ENCODE measurements at regions not wholly inside any gene's neighbourhood (a gene's known extent, or its start where the extent isn't known, plus 50 kb on each side); places are given as distances from the start of the nearest gene placed in this dataset.

DNA sequence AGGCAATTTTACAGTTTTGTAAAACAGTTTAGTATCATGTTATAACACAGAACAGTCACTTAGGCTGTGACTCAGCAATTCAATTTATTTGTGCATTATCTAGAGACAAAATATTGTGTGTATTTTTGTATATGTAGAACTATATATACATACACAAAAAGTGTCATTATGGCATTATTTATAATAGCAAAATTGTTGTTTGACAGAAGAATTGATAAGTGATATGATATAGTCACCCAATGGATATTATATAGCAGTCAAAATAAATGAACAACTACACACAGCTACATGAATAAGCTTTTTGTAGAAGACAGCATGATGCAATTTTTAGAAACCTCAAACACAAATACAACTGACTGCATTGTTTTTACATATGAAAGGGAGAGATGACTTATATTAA lies 334.0 kb downstream of the TRIB2 start:
- FAIRE-seq = no peak
- DNase-seq (ENCODE audit: extremely low spot score, insufficient read length, low read depth) = no peak

- no peak for FAIRE-seq
- no peak for DNase-seq (ENCODE audit: extremely low spot score, insufficient read length, low read depth)
Measured at GRCh38 chr2:13052547-13052946, 335.8 kb downstream of the TRIB2 start.

DNA sequence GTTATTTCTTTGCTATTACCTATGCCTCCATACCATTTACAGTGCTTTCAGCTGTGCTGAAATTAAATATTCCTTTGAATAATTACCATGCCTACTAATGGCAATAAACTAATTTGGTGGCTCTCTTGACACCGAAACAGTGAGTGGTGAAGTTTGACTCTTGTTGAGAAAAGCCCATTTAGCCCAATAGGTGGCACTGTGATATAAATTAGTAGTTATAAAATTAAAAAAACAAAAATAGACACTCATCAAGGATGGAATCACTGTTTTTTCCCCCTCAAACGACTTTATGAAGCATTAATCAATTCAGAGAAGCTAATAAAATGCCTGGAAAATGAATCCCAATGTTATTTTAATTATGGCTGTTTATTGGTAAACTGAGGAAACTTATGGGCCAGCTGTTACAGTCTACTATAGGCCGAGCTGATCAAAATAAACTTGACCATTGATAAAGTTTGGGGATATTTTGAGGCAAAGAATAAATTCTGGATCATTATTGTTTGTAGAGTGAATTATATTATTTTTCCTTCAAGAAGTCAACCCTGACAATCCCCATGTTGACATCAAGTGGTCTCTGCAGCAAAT lies 339.6 kb downstream of the TRIB2 start:
- DNase-seq (ENCODE audit: extremely low spot score, insufficient read length, low read depth) (no peak), FAIRE-seq (no peak)

- no peak for FAIRE-seq
Measured at GRCh38 chr2:13057671-13058070, 340.9 kb downstream of the TRIB2 start.

GRCh38 chr2:13066676-13067075 lies 349.9 kb downstream of the TRIB2 start:
- FAIRE-seq = no peak
- no peak for DNase-seq (ENCODE audit: extremely low spot score, insufficient read length, low read depth)

More at GRCh38 chr2:13057671-13058070, 340.9 kb downstream of the TRIB2 start:
- DNase-seq (ENCODE audit: extremely low spot score, insufficient read length, low read depth) = no peak

DNA sequence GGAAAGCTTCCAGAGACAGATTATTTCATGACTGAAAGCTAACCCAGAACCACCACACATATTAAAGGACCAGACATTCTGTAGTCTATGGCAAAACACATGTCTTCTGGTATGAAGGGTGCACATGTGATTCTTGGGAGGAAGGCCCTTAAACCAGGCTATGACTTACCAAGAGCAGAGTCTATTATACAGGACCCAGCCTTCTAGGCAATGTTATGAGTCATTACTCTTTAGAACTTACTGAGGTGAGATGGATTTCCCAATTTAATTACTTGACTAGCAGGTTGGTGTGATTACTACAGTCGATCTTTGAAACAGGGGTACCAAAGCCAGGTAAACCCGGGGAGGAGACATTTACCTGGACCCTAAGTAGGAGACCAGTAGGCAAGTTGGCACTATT lies 350.8 kb downstream of the TRIB2 start:
- FAIRE-seq (no peak), DNase-seq (ENCODE audit: extremely low spot score, insufficient read length, low read depth) (no peak)

GRCh38 chr2:13089971-13090370 lies 373.2 kb downstream of the TRIB2 start:
- DNase-seq (ENCODE audit: extremely low spot score, insufficient read length, low read depth) = no peak
- FAIRE-seq = no peak

GRCh38 chr2:13091455-13091854 lies 374.7 kb downstream of the TRIB2 start:
- no peak for DNase-seq (ENCODE audit: extremely low spot score, insufficient read length, low read depth)

DNA sequence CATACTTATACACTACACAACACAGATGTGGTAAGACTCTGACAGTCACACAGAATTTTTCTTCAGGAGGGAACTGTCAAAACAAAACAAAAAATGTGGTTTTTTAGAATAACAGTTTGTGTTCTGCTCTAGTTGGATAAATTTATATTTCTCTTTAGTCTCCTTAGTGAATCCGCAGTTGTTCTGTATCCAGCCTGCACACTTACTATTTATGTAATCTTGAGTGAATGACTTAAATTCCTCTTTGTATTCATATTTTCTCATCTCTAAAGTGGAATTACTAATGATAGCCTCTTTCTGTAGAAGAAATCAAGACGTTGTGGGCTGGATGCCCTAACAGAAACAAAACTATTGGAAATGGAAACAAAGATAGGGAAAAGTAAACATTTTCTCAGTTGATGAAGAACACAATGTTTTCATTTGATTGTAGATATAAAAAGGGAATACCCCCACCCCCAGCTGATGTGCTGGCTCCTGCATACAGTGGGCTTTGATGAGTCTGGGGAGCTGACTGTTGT lies 375.2 kb downstream of the TRIB2 start:
- FAIRE-seq = no peak
- no peak for DNase-seq (ENCODE audit: extremely low spot score, insufficient read length, low read depth)

More at GRCh38 chr2:13091455-13091854, 374.7 kb downstream of the TRIB2 start:
- FAIRE-seq = no peak

GRCh38 chr2:13093416-13093991 lies 376.8 kb downstream of the TRIB2 start:
- FAIRE-seq = no peak

DNA sequence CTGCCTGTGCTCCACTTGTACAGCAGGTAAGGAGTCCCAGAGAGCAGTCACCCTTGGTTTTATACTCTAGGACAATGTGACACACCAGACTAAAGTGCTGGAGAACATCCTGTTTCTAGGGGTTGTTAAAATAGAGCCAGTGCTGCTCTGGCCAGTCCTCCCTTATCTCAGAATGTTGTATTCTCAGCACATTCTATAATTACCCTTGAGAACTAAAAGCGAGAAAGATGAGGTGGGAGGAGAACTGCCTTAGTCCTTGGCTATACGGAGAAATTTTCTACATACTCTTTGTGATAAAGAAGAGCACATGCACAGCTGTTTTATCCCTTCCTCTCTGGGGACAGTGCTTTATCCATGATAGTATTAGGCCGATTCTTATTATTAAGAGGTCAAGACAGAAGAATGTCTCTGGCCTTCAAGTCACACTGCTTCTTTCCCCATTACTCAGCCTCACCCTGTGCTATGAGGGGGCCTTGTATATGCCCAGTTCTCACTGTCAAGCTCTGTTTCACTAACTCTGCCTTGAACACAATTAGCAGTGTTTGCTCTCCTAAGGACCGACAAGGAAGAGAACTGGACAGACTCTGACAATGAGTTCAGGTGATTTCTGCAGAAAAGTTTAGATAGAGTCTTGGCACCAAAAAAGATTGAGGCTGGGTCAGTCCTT lies 385.8 kb downstream of the TRIB2 start:
- no peak for DNase-seq (ENCODE audit: extremely low spot score, insufficient read length, low read depth)
- FAIRE-seq = no peak

More at GRCh38 chr2:13093416-13093991, 376.8 kb downstream of the TRIB2 start:
- no peak for DNase-seq (ENCODE audit: extremely low spot score, insufficient read length, low read depth)

DNA sequence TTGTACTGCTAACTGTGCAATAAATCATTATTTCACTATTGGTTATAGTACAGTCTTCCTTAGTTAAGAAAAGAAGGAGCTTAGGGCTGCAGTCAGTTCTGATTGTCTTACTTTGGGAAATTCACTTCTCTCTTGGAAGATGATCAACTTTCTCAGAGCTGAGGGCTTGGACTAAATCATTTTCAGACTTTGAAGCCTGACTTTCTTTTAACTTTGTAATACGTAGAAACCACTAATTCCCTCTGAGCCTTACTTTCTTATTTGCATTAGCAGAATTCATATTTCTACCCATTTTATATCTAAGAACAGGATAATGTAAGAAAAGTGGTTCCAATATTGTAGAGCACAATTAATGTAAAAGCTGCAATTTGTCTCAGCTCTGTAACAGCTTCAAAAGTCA lies 386.4 kb downstream of the TRIB2 start:
- no peak for FAIRE-seq
- DNase-seq (ENCODE audit: extremely low spot score, insufficient read length, low read depth) = no peak

DNA sequence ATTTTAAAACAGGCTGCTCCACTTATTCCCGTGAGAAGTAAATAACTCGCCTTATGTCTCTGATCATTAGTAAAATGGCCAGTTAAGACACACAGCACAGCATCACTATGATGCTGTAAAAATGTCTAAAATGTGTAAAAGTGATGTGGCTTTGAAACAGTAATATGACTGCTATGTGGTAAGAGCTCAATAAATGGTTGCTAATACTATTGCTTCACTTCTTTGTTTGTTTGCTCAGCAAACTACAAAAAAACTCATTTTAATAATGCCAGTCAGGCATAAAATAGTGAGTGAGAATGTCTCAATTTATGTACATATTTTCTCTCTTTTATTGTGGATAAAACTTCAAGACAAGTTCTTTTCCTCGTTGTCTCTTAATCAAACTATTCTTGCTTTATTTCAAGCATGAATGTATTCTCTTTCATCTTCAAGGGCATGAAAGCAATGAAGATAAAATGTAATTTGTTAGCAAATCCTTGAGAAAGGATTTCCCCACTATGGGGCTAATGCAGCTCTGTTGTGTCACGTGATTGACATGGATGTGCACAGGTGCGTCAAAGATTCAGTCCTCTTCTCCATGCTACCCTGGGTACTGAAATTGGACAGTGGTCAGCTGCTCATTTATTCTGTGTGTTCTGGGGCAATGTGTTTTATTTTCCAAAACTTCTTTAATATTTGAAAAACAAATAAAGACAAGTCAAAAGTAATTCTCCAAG lies 387.2 kb downstream of the TRIB2 start:
- FAIRE-seq (no peak), DNase-seq (ENCODE audit: extremely low spot score, insufficient read length, low read depth) (no peak)

- FAIRE-seq (no peak), DNase-seq (ENCODE audit: extremely low spot score, insufficient read length, low read depth) (no peak)
Measured at GRCh38 chr2:13104723-13105122, 388.0 kb downstream of the TRIB2 start.

GRCh38 chr2:13106302-13106701 lies 389.6 kb downstream of the TRIB2 start:
- no peak for DNase-seq (ENCODE audit: extremely low spot score, insufficient read length, low read depth)
- FAIRE-seq = no peak

DNA sequence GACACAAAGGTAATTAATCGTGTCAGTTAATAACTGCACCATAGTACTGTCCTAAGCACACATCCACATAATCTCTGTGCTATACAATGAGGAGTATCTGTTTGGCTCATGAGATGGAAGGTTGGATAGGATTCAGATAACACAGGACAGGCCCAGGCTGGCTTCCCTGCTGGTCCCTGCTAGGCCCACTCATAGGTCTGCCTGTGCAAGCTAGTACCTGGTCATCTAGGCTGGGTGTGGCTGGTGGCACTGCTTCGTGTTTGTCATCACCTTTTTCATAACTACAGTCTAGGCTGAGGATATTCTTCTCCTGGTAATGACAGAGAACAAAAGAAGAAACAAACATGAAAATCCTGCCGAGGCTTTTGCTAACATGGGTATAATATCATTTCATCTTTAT lies 392.8 kb downstream of the TRIB2 start:
- FAIRE-seq = no peak
- DNase-seq (ENCODE audit: extremely low spot score, insufficient read length, low read depth) = no peak

DNA sequence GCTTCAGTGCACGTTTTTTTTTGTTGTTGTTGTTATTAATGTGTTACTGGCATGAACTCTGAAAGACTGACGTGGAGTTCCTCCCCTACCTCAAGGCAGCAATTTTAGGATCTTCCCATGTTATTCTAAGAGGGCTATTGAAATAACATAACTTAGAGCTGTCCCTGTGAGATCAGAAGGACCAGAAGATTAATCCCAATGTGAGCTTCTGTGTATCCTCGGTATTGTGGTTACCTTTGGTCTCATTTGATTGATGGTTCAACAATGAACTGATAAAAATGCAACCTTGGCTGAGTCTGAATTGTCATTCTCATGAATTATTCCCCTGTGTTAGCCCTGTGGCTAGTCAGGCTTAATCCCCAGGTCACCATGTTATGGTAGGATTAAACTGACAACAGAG lies 394.1 kb downstream of the TRIB2 start:
- no peak for DNase-seq (ENCODE audit: extremely low spot score, insufficient read length, low read depth)

DNA sequence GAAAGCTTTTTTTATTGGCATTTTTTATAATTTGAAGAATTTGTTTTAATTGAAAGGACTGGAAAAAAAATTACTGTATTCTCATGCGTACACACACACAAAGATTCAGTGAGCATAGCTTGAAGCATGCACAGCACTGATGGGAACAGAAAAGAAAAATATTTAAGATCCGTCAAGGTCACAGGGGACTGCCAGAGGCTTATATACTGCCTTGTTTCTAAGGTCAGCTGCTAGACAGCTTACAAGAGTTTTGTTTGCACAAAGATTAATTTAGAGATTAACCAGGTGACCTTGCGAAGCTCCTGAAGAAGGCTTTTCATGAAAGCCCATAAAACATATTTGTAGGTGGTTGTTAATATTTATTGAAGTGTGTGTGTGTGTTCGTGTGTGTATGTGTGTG lies 396.3 kb downstream of the TRIB2 start:
- no peak for FAIRE-seq
- no peak for DNase-seq (ENCODE audit: extremely low spot score, insufficient read length, low read depth)

More for the DNA sequence above, 394.1 kb downstream of the TRIB2 start:
- no peak for FAIRE-seq

DNA sequence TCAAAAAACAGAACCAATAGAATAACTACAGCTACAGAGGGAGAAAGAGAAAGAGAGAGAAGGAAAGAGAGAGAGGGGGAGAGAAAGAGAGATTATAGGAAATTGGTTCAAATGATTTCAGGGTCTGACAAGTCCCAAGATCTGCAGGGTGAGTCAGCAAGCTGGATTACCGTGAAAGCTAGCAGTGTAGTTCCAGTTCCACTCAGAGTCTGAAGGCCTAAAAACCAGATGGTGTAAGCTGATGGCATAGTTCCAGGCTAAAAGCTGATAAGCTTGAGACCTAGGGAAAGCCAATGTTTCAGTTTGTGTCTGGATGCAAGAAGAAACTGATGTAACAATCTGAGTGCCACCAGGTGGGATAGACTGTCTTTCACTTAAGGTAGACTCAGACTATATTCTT lies 397.7 kb downstream of the TRIB2 start:
- no peak for FAIRE-seq

DNA sequence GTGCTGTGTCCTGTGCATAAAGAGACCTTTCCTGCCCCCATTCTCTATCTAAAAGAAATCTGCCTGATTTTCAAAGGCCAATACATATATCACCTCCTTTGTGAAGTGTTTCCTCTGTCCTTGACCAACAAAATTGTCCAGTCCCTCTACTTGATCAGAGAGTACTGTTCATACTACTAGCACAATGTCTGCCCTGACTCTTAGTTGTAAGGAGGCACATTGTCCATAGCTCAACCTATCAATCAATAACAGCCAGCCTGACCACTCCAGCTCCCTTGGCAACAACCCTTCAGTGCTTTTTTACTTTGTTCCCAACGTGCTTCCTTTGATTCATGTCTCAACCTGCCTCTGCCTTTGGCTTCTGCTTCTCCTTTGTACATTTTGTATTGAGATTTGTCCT lies 398.9 kb downstream of the TRIB2 start:
- no peak for FAIRE-seq
- DNase-seq (ENCODE audit: extremely low spot score, insufficient read length, low read depth) = no peak

More for the DNA sequence above, 397.7 kb downstream of the TRIB2 start:
- no peak for DNase-seq (ENCODE audit: extremely low spot score, insufficient read length, low read depth)

GRCh38 chr2:13121096-13121495 lies 404.4 kb downstream of the TRIB2 start:
- FAIRE-seq (no peak), DNase-seq (ENCODE audit: extremely low spot score, insufficient read length, low read depth) (no peak)

Measured in GM18507 (cell line).